ENCODE measurements at regions not wholly inside any gene's neighbourhood (a gene's known extent, or its start where the extent isn't known, plus 50 kb on each side); places are given as distances from the start of the nearest gene placed in this dataset.

DNA sequence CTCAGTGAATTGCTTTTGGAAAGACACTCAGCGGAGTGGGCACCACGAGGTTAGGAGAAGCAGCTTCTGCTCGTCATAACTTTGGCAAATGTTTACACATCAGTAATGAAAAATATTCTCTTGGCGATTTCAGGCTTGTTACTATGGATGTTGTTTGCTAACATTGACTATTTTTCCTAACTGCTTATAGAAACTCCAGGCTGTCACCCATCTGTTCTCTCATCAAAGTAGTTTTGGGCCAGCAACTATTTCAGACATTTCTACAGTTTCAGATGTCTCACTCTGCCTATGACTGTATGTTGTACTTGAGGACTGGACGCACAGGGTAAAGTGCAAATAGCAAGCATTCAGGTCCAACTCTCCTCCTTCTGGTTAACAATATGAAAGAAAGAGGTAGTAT, 346.7 kb downstream of the TRIML1 start:
- TF ChIP-seq, protein P1, sequence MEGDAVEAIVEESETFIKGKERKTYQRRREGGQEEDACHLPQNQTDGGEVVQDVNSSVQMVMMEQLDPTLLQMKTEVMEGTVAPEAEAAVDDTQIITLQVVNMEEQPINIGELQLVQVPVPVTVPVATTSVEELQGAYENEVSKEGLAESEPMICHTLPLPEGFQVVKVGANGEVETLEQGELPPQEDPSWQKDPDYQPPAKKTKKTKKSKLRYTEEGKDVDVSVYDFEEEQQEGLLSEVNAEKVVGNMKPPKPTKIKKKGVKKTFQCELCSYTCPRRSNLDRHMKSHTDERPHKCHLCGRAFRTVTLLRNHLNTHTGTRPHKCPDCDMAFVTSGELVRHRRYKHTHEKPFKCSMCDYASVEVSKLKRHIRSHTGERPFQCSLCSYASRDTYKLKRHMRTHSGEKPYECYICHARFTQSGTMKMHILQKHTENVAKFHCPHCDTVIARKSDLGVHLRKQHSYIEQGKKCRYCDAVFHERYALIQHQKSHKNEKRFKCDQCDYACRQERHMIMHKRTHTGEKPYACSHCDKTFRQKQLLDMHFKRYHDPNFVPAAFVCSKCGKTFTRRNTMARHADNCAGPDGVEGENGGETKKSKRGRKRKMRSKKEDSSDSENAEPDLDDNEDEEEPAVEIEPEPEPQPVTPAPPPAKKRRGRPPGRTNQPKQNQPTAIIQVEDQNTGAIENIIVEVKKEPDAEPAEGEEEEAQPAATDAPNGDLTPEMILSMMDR (IDR thresholded peaks at IDR 0.05) = no peak
- TF ChIP-seq EP300 (IDR thresholded peaks at IDR 0.05) = no peak
- TF ChIP-seq POLR2A (IDR thresholded peaks at IDR 0.05) = no peak
